Smooth muscle cell (in vitro differentiated cells): ENCODE measurements at regions not wholly inside any gene's neighbourhood (a gene's known extent, or its start where the extent isn't known, plus 50 kb on each side); places are given as distances from the start of the nearest gene placed in this dataset.
"Not testable (repeated sequence)": the region's sequence is repeated elsewhere in the genome, so short reads cannot be mapped to it uniquely, and the experiment has no call there.

Source experiments
- DNase-seq: peaks from one replicate; lab custom pipeline; 2025; ENCODE audit not compliant: unreplicated experiment; lab: John Stamatoyannopoulos, UW
- H2AFZ ChIP-seq: fragments of 200-600 bp; sonication (generic); 2 replicates; pipeline ENCODE4 v1.6.0; 2016; ENCODE audit warnings: antibody characterized with exemption, low read depth, mild to moderate bottlenecking
- H3F3A ChIP-seq: fragments of 200-600 bp; sonication (generic); 2 replicates; pipeline ENCODE4 v1.6.0; 2017; ENCODE audit warnings: antibody characterized with exemption, low read depth
- H3K27ac ChIP-seq: fragments of 200-600 bp; sonication (generic); 2 replicates; pipeline ENCODE4 v1.5.1; 2016; ENCODE audit warnings: low read depth, mild to moderate bottlenecking
- H3K27me3 ChIP-seq: fragments of 200-600 bp; sonication (generic); 2 replicates; pipeline ENCODE4 v1.6.1; 2016; ENCODE audit warnings: low read depth, mild to moderate bottlenecking
- H3K36me3 ChIP-seq: fragments of 200-600 bp; sonication (generic); 2 replicates; pipeline ENCODE4 v1.5.1; 2016; ENCODE audit warnings: low read depth
- H3K4me1 ChIP-seq: fragments of 200-600 bp; sonication (generic); 2 replicates; pipeline ENCODE4 v1.5.1; 2016; ENCODE audit warnings: low read depth
- H3K4me2 ChIP-seq: fragments of 200-600 bp; sonication (generic); 2 replicates; pipeline ENCODE4 v1.6.0; 2016; ENCODE audit warnings: mild to moderate bottlenecking
- H3K4me3 ChIP-seq: fragments of 200-600 bp; sonication (generic); 2 replicates; pipeline ENCODE4 v1.5.1; 2016; ENCODE audit warnings: mild to moderate bottlenecking
- H3K79me2 ChIP-seq: fragments of 200-600 bp; sonication (generic); 2 replicates; pipeline ENCODE4 v1.6.0; 2016; ENCODE audit warnings: low read depth, mild to moderate bottlenecking
- H3K9ac ChIP-seq: fragments of 200-600 bp; sonication (generic); 2 replicates; pipeline ENCODE4 v1.6.0; 2016; ENCODE audit warnings: low read depth
- H3K9me3 ChIP-seq: fragments of 200-600 bp; sonication (generic); replicated peaks from 2 replicates; pipeline ENCODE4 v1.5.1; 2016; ENCODE audit warnings: low read depth
- H4K20me1 ChIP-seq: fragments of 200-600 bp; sonication (generic); 2 replicates; pipeline ENCODE4 v1.6.0; 2016; ENCODE audit warnings: low read depth
- WGBS: methylation state at CpG from one replicate; pipeline ENCODE4 v1.1.7; 2016; ENCODE audit warnings: low lambda C conversion rate; 5-methylcytosine and 5-hydroxymethylcytosine counted together
- TF ChIP-seq, protein P1 (sequence below): fragments of 200-600 bp; sonication (generic); IDR thresholded peaks from 2 replicates; pipeline ENCODE4 v1.5.1; 2017; ENCODE audit warnings: borderline replicate concordance, mild to moderate bottlenecking, antibody characterized with exemption; ENCODE audit not compliant: insufficient read depth, poor library complexity, severe bottlenecking

DNA sequence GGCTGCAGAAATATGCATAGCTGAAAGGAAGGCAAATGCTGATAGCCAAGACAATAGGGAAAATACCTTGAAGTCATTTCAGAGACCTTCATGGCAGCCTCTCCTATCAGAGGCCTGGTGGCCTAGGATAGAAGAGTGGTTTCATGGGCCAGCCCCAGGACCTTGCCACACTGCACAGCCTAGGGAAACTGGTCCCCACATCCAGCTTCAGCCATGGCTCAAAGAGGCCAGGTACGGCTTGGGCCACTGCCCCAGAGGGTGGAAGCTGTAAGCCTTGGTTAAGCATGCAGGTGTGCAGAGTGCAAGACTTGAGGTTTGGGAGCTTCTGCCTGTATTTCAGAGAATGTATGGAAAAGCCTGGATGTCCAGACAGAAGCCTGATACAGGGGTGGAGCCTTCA lies 101.0 kb upstream of the KITLG start:
- Histone ChIP-seq H3K79me2 (no peaks in the 10 kb centered on the region), H3K27ac (no peak overlapping the region), H3F3A (no peaks in the 10 kb centered on the region), H3K9ac (no peak overlapping the region), H4K20me1 (no peaks in the 10 kb centered on the region), H3K27me3 (no peaks in the 10 kb centered on the region), H2AFZ (no peak overlapping the region), H3K4me3 (no peak overlapping the region), H3K4me1 (no peaks in the 10 kb centered on the region), H3K4me2 (no peak overlapping the region), H3K9me3 (no peaks in the 10 kb centered on the region), H3K36me3 (no peaks in the 10 kb centered on the region)
- DNase-seq: no peak
- 94% methylated on average over 1 of the region's 1 CpG for WGBS
- TF ChIP-seq, protein P1, sequence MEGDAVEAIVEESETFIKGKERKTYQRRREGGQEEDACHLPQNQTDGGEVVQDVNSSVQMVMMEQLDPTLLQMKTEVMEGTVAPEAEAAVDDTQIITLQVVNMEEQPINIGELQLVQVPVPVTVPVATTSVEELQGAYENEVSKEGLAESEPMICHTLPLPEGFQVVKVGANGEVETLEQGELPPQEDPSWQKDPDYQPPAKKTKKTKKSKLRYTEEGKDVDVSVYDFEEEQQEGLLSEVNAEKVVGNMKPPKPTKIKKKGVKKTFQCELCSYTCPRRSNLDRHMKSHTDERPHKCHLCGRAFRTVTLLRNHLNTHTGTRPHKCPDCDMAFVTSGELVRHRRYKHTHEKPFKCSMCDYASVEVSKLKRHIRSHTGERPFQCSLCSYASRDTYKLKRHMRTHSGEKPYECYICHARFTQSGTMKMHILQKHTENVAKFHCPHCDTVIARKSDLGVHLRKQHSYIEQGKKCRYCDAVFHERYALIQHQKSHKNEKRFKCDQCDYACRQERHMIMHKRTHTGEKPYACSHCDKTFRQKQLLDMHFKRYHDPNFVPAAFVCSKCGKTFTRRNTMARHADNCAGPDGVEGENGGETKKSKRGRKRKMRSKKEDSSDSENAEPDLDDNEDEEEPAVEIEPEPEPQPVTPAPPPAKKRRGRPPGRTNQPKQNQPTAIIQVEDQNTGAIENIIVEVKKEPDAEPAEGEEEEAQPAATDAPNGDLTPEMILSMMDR: no peak

DNA sequence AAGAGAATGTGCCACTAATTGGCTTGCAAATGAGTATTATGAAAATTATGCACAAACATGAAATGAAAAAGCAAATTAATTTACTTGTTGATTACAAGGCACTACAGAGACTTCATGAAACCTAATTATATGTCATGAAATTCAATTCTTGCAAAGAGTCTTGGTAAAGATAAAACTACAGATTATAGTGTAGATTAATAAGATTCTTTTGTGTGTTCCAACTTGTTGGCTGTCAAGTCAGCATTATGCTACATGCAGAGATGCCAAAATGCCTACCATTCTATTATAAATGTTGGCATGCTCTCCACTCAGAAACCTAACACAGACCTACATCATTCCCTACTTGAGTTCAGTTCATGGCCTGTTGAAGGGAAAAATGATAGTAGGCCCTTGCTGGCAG lies 97.2 kb upstream of the KITLG start:
- no peaks in the 10 kb centered on the region for H3K4me1 ChIP-seq
- H2AFZ ChIP-seq: no peak overlapping the region
- H3K9me3 ChIP-seq: no peaks in the 10 kb centered on the region
- TF ChIP-seq, protein P1: no peak
- no peak overlapping the region for H3K4me2 ChIP-seq
- no peaks in the 10 kb centered on the region for H3K79me2 ChIP-seq
- no peaks in the 10 kb centered on the region for H3K36me3 ChIP-seq
- no peaks in the 10 kb centered on the region for H3F3A ChIP-seq
- H4K20me1 ChIP-seq: no peaks in the 10 kb centered on the region
- no peaks in the 10 kb centered on the region for H3K27me3 ChIP-seq
- H3K27ac ChIP-seq: no peak overlapping the region
- DNase-seq: no peak
- no peak overlapping the region for H3K9ac ChIP-seq
- no peak overlapping the region for H3K4me3 ChIP-seq

DNA sequence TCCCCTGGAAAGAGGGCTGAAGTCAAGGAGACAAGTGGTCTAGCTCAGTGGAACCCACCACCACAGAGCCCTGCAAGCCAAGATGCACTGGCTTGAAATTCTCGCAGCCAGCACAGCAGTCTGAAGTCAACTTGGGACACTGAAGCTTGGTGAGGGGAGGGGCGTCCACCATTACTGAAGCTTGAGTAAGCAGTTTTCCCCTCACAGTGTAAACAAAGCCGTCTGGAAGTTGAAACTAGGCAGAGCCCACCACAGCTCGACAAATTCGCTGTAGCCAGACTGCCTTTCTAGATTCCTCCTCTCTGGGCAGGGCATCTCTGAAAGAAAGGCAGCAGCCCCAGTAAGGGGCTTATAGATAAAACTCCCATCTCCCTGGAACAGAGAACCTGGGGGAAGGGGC lies 87.3 kb upstream of the KITLG start:
- H3K27me3 ChIP-seq, H3K9ac ChIP-seq, H3K9me3 ChIP-seq, H4K20me1 ChIP-seq, H3K36me3 ChIP-seq, H3K79me2 ChIP-seq, H3K4me1 ChIP-seq, H3F3A ChIP-seq, H3K27ac ChIP-seq, DNase-seq: not testable (repeated sequence)
- WGBS: 42% methylated on average over 5 of the region's 5 CpGs
- Histone ChIP-seq H3K4me3 (peak overlapping the region; percentile 32), H3K4me2 (peak overlapping the region; percentile 77), H2AFZ (peak overlapping the region; percentile 87)

DNA sequence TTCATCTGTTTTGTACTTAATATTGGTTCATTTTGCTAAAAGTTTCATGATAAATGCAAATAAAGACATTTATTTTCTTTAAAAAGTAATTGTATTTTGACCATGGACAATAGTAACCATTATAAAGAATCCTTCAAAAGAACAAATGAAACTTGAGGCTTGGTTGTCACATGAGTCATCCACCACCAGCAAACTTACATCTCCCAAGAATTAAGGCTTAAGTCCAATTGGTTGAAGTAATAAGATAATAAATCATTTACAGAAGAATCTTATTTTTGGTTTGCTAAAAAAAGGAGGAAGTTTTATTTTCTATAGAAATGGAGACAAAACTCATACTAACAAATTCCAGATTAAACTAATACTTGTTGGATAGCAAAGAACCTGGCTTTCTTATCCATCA lies 84.8 kb upstream of the KITLG start:
- Histone ChIP-seq H3K9me3 (no peaks in the 10 kb centered on the region), H3K4me3 (no peak overlapping the region), H3K9ac (no peak overlapping the region), H4K20me1 (no peaks in the 10 kb centered on the region), H2AFZ (no peak overlapping the region), H3K4me1 (no peaks in the 10 kb centered on the region), H3K79me2 (no peaks in the 10 kb centered on the region), H3K36me3 (no peaks in the 10 kb centered on the region), H3F3A (no peaks in the 10 kb centered on the region), H3K4me2 (no peak overlapping the region), H3K27me3 (no peaks in the 10 kb centered on the region), H3K27ac (no peak overlapping the region)
- TF ChIP-seq, protein P1: no peak
- DNase-seq: no peak
